NCI-H128 (cell line): ENCODE measurements at regions not wholly inside any gene's neighbourhood (a gene's known extent, or its start where the extent isn't known, plus 50 kb on each side); places are given as distances from the start of the nearest gene placed in this dataset.
"Not testable (repeated sequence)": the region's sequence is repeated elsewhere in the genome, so short reads cannot be mapped to it uniquely, and the experiment has no call there.

Experiments used
- DNase-seq: peaks from one replicate; lab custom pipeline; 2025; ENCODE audit not compliant: unreplicated experiment; lab: John Stamatoyannopoulos, UW

GRCh38 chr11:129503646-129504045, 128.0 kb downstream of the BARX2 start:
- DNase-seq: no peak

- no peak for DNase-seq
Observed at GRCh38 chr11:129505266-129505665, 129.6 kb downstream of the BARX2 start.

GRCh38 chr11:129508163-129508562, 132.5 kb downstream of the BARX2 start:
- DNase-seq: no peak

GRCh38 chr11:129528296-129528695, 152.6 kb downstream of the BARX2 start:
- DNase-seq: no peak

GRCh38 chr11:129530154-129530895, 154.7 kb downstream of the BARX2 start:
- DNase-seq: no peak

GRCh38 chr11:129533395-129533794, 157.7 kb downstream of the BARX2 start:
- no peak for DNase-seq

- DNase-seq: no peak
Observed at GRCh38 chr11:129536338-129536737, 160.7 kb downstream of the BARX2 start.

GRCh38 chr11:129538323-129538722, 162.7 kb downstream of the BARX2 start:
- no peak for DNase-seq

- DNase-seq: no peak
Observed at GRCh38 chr11:129543515-129544290, 168.1 kb downstream of the BARX2 start.

- DNase-seq: no peak
Observed at GRCh38 chr11:129544691-129545090, 169.0 kb downstream of the BARX2 start.

GRCh38 chr11:129546266-129546665, 170.6 kb downstream of the BARX2 start:
- DNase-seq: no peak

GRCh38 chr11:129557421-129557820, 181.8 kb downstream of the BARX2 start:
- DNase-seq: no peak

GRCh38 chr11:129569007-129569406, 193.4 kb downstream of the BARX2 start:
- no peak for DNase-seq

GRCh38 chr11:129572667-129573066, 197.0 kb downstream of the BARX2 start:
- not testable (repeated sequence) for DNase-seq

GRCh38 chr11:129573161-129573560, 197.5 kb downstream of the BARX2 start:
- DNase-seq: no peak

- DNase-seq: no peak
Observed at GRCh38 chr11:129574431-129574830, 198.8 kb downstream of the BARX2 start.

GRCh38 chr11:129576652-129577051, 201.0 kb downstream of the BARX2 start:
- no peak for DNase-seq

GRCh38 chr11:129578006-129578405, 202.4 kb downstream of the BARX2 start:
- no peak for DNase-seq

- DNase-seq: no peak
Observed at GRCh38 chr11:129580278-129580677, 204.6 kb downstream of the BARX2 start.

GRCh38 chr11:129584316-129584715, 208.7 kb downstream of the BARX2 start:
- DNase-seq: no peak

- DNase-seq: no peak
Observed at GRCh38 chr11:129589190-129589860, 213.7 kb downstream of the BARX2 start.
